ENCODE measurements at regions not wholly inside any gene's neighbourhood (a gene's known extent, or its start where the extent isn't known, plus 50 kb on each side); places are given as distances from the start of the nearest gene placed in this dataset.

DNA sequence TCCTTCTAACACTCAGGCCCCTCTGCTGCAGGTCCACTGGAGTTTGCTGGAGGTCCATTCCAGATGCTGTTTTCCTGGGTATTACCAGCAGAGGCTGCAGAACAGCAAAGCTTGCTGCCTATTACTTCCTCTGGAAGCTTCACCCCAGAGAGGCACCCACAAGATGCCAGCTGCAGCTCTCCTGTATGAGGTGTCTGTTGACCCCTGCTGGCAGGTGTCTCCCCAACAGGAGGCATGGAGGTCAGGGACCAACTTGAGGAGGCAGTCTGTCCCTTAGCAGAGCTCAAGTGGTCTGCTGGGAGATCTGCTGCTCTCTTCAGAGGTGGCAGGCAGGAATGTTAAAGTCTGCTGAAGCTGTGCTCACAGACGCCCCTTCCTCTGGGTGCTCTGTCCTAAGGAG, 204.8 kb downstream of the FCRL5 start:
- TF ChIP-seq, protein P1, sequence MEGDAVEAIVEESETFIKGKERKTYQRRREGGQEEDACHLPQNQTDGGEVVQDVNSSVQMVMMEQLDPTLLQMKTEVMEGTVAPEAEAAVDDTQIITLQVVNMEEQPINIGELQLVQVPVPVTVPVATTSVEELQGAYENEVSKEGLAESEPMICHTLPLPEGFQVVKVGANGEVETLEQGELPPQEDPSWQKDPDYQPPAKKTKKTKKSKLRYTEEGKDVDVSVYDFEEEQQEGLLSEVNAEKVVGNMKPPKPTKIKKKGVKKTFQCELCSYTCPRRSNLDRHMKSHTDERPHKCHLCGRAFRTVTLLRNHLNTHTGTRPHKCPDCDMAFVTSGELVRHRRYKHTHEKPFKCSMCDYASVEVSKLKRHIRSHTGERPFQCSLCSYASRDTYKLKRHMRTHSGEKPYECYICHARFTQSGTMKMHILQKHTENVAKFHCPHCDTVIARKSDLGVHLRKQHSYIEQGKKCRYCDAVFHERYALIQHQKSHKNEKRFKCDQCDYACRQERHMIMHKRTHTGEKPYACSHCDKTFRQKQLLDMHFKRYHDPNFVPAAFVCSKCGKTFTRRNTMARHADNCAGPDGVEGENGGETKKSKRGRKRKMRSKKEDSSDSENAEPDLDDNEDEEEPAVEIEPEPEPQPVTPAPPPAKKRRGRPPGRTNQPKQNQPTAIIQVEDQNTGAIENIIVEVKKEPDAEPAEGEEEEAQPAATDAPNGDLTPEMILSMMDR (IDR thresholded peaks at IDR 0.05; ENCODE audit: low read depth, low read length, poor library complexity, severe bottlenecking): no peak
- TF ChIP-seq EZH2phosphoT487 (IDR thresholded peaks at IDR 0.05; ENCODE audit: borderline replicate concordance, low read length): no peak
